Right atrium auricular region (tissue), 2 donors: ENCODE measurements at regions not wholly inside any gene's neighbourhood (a gene's known extent, or its start where the extent isn't known, plus 50 kb on each side); places are given as distances from the start of the nearest gene placed in this dataset.
"Not testable (repeated sequence)": the region's sequence is repeated elsewhere in the genome, so short reads cannot be mapped to it uniquely, and the experiment has no call there.

Experiments
- DNase-seq: peaks from one replicate; pipeline ENCODE4 v3.0.0-alpha.2; 2019; ENCODE audit warnings: low spot score
- H3K27ac ChIP-seq, 2 donors: fragments of 200-600 bp; sonication (generic); 1 replicate in 1 of 2; 2 replicates in 1 of 2; pipeline ENCODE4 v1.5.1; 2016 to 2019
- H3K27me3 ChIP-seq, 2 donors: fragments of 200-600 bp; sonication (generic); one replicate each; pipeline versions ENCODE4 v1.5.1 to v1.6.0; 2017 to 2019
- H3K36me3 ChIP-seq: fragments of 200-600 bp; sonication (generic); one replicate; pipeline ENCODE4 v1.5.1; 2016
- H3K4me1 ChIP-seq, 2 donors: fragments of 200-600 bp; sonication (generic); one replicate each; pipeline versions ENCODE4 v1.5.1 to v1.6.0; 2017 to 2019
- H3K4me3 ChIP-seq, 2 donors: fragments of 200-600 bp; sonication (generic); 1 replicate in 1 of 2; 2 replicates in 1 of 2; pipeline ENCODE4 v1.5.1; 2017 to 2019; ENCODE audit warnings: mild to moderate bottlenecking in 1 of 2, moderate library complexity in 1 of 2
- H3K9me3 ChIP-seq, 2 donors: fragments of 200-600 bp; sonication (generic); one replicate each; pipeline ENCODE4 v1.5.1; 2019
- TF ChIP-seq, protein P1 (sequence below), 2 donors: fragments of 200-600 bp; sonication (generic); IDR thresholded peaks; one replicate each; pipeline ENCODE4 v1.5.1; 2019; ENCODE audit warnings: antibody characterized with exemption in 2 of 2

DNA sequence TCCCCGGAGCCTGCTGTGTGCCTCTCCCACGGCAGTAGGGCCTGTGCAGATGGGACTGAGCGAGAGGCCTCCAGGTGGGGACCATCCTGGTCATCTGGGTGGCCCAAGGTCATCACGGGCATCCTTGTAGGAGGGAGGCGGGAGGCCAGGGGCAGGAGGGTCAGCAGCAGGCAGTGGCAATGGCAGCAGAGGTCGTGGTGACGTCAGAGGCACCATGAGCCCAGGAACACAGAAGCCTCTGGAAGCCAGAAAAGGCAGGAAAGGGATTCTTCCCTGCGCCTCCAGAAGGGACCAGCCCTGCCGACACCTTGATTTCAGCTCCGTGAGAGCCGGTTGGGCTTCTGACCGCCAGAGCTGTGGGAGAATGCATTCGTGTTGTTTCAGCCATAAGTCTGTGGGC, 190.3 kb downstream of the BANP start:
- H3K27me3 ChIP-seq = no peaks in the 10 kb centered on the region
- H3K9me3 ChIP-seq = peaks cover 0 to 7% of the 10 kb centered on the region in 2 donors
- no peak overlapping the region for H3K27ac ChIP-seq
- H3K36me3 ChIP-seq = no peaks in the 10 kb centered on the region
- DNase-seq = no peak
- TF ChIP-seq, protein P1, sequence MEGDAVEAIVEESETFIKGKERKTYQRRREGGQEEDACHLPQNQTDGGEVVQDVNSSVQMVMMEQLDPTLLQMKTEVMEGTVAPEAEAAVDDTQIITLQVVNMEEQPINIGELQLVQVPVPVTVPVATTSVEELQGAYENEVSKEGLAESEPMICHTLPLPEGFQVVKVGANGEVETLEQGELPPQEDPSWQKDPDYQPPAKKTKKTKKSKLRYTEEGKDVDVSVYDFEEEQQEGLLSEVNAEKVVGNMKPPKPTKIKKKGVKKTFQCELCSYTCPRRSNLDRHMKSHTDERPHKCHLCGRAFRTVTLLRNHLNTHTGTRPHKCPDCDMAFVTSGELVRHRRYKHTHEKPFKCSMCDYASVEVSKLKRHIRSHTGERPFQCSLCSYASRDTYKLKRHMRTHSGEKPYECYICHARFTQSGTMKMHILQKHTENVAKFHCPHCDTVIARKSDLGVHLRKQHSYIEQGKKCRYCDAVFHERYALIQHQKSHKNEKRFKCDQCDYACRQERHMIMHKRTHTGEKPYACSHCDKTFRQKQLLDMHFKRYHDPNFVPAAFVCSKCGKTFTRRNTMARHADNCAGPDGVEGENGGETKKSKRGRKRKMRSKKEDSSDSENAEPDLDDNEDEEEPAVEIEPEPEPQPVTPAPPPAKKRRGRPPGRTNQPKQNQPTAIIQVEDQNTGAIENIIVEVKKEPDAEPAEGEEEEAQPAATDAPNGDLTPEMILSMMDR (IDR thresholded peaks at IDR 0.05) = no peak
- H3K4me1 ChIP-seq = peaks cover 0 to 4% of the 10 kb centered on the region in 2 donors
- H3K4me3 ChIP-seq = no peak overlapping the region

DNA sequence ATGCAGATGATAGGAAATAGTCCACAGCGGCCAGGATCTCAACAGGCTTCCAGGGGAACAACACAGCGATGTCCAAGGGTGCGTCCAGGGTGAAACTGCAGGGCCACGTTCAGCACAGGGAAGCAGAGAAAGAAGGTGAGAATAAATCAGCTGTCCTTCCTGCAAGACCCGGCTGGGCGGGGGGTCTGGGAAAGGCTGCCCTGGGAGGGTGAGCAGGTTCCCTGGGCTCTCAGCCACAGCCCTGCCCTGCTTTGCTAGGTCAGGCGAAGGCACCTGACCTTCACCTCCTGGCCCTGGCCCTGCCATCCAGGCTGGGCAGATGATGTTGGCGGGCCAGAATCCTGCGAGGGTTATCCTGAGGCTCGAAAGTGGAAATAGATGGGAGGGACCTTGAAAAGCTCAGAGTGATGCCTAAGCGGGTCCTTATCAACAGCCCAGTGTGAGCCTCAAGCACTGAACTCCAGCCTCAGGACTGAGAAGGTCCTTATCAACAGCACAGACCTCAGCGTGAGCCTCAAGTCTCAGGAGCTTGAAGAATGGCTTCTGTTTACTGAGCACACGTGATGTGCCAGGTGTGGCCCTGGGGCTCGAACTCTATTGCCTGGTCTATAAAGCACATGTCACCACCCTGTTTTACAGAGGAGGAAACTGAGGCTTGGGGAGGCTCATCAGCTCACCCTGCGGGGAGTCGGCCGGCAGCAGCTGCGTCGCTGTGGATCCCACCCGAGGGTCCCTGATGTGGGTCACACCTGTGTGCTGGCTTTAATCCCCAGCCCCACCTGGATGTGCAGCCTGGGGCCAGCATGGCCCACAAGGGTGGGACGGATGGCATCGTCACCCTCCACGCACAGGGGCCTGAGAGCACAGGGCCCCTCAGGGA, 191.1 kb downstream of the BANP start:
- not testable (repeated sequence) for DNase-seq, H3K4me1 ChIP-seq, H3K27me3 ChIP-seq, H3K9me3 ChIP-seq, H3K36me3 ChIP-seq, H3K4me3 ChIP-seq
- H3K27ac ChIP-seq = peak overlapping the region; percentile 59 to 91

DNA sequence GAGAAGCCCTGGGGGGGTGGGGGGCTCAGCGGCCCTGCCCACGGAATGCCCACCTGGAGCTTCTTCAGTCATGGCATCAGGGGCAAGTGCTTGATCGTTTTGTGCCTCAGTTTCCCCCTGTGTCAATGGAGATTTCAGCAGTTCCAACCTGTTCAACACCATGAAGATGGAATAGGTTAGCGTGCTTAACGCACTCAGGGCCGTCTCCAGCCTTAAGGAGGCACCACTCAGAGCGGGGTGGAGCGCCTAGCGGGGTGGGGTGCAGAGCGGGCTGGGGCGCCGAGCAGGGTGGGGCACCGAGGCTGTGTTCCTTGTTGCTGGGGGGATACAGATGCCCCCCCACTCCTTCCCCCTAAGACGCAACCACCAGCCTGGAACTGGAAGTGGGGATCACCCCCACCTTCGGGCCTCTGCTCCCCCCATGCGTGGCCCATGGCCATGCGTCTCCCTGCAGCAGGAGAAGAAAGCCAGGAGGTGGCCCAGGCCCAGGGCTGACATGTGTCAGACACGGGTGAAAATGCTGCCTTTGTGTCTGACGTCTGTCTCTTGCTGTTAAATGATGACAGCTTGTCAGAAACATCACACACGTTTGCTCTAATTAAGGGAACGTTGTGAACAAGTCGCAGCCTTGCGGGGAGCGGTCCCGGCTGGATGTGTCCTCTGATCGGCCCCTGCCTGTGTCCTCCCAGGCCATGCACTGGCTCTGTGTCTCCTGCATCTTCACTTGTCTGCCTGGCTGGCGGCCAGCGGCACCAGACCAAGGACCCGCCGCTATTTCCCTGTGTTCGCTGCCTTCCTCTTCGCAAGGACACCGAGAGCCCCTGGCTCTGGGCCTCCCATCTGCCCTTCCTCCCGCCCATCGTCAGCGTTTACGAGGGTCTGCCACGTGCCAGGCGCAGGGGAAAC, 192.1 kb downstream of the BANP start:
- not testable (repeated sequence) for H3K27me3 ChIP-seq, H3K4me1 ChIP-seq, H3K36me3 ChIP-seq, H3K9me3 ChIP-seq, H3K4me3 ChIP-seq
- peak overlapping the region; percentile 81 to 91 for H3K27ac ChIP-seq
- peak; percentile 70 for DNase-seq

DNA sequence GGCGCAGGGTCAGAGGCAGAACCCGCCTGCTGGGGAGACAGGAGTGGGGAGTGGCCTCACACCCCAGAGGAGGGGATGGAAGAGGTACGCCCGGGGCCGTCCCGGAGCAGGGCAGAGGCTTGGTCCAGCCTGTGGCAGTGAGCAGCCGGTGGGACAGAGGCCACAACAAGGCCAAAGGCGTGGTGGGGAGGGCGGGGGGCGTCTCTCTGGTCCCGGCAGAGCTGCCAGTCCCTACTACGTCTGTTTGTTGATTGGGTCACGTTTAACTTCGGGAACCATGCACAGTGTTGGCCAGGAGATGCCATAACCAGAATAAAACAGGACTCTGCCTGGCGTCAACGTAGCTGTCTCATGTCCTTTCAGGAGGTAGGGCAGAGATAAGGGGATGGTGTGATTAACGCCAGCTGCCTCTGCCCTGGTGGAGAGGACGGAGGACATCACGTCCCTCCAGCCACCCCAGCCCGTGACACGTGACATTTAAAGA, 192.8 kb downstream of the BANP start:
- Histone ChIP-seq H3K27ac (peak overlapping the region; percentile 81 to 91), H3K4me1 (peaks cover 0 to 4% of the 10 kb centered on the region in 2 donors), H3K27me3 (no peaks in the 10 kb centered on the region), H3K9me3 (peaks cover 0 to 1% of the 10 kb centered on the region in 2 donors), H3K4me3 (no peak overlapping the region), H3K36me3 (no peaks in the 10 kb centered on the region)
- DNase-seq = peak; percentile 76
- TF ChIP-seq, protein P1 (IDR thresholded peaks at IDR 0.05) = no peak

DNA sequence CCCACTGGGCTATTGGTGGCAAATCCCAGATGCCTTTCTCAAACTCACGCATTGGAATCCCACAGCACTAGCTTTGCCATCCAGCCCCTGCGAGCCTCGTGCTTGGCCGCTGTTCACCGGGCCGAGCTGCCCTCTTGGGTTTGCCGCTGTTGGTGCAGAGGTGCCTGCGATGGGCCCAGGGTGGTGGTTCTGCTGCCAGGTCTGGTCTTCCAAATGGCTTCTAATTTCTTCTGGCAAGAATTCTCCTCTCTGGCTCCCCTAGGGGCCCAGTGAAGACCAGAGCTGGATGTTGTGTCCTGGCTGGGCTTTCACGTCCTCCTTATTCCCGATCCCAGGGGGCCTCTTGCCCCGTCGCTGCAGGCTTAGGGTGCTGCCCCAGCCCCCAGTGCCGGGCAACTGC, 194.1 kb downstream of the BANP start:
- H3K4me1 ChIP-seq, H3K27me3 ChIP-seq, H3K4me3 ChIP-seq, DNase-seq, H3K36me3 ChIP-seq, H3K9me3 ChIP-seq: not testable (repeated sequence)
- H3K27ac ChIP-seq = peak overlapping the region; percentile 26 to 91

DNA sequence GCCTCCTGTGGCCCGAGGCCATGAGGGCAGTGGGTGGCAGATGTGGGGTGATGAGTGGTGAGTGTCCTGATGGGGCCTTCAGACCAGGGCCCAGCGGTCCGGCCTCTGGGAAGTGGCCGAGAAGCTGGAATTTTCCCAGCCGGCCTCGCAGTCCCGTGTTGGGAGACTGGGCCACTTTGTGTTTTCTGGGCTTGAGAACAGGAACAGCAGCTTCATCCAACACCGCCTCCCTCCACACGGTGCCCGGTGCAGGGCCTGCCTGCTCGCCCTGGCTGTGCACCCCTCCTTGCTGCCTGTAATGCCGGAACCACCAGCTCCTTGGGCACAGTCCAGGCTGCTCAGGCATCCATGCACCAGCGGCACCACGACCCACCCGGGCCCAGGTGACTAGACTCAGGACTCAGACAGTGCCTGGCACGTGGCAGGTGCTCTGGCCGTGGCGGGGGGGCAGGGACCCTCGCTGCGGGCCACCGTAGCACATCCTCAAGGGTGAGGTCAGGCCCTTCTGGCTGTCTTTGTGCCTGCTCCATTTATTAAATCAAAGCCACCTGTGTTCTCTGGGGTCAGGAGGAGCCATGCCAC, 194.7 kb downstream of the BANP start:
- peak overlapping the region in 1 of 2 donors; percentile 26 for H3K27ac ChIP-seq
- not testable (repeated sequence) for H3K4me3 ChIP-seq, H3K27me3 ChIP-seq, DNase-seq, H3K36me3 ChIP-seq, H3K4me1 ChIP-seq, H3K9me3 ChIP-seq

DNA sequence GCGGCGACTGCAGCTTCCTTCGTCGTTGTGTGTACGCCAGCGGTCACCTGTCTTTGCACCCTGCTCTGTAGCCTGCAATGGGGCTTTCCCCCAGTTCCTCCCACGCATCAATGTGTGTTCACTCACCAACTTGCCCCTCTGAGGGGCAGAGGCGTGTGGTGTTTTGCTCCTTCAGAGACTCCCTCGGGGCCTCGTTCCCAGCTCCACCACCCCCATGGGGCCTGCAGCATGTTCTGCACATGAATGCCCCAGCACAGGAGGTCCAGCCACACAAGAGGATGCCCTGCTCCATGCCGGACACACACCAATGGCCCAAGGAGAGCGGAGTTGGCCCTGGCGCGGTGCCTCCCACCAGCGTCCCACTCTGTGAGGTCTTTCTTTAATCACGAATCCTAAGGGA, 196.8 kb downstream of the BANP start:
- not testable (repeated sequence) for H3K27ac ChIP-seq, H3K4me3 ChIP-seq, H3K36me3 ChIP-seq, H3K27me3 ChIP-seq, H3K4me1 ChIP-seq, H3K9me3 ChIP-seq, DNase-seq

DNA sequence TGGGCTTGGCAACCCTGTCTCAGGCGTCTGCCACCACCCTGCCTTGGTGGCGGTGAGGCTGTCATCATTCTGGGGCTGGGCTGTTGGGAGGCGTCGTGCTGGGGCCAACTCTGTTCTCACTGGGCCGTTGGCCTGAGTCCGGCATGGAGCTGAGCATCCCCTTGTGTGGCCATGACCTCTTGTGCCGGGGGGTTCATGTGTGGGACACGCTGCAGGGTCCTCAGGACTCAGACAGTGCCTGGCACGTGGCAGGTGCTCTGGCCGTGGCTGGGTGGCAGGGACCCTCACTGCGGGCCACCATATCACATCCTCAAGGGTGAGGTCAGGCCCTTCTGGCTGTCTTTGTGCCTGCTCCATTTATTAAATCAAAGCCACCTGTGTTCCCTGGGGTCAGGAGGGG, 197.4 kb downstream of the BANP start:
- not testable (repeated sequence) for H3K9me3 ChIP-seq, DNase-seq, H3K27ac ChIP-seq, H3K4me1 ChIP-seq, H3K36me3 ChIP-seq, H3K4me3 ChIP-seq, H3K27me3 ChIP-seq

DNA sequence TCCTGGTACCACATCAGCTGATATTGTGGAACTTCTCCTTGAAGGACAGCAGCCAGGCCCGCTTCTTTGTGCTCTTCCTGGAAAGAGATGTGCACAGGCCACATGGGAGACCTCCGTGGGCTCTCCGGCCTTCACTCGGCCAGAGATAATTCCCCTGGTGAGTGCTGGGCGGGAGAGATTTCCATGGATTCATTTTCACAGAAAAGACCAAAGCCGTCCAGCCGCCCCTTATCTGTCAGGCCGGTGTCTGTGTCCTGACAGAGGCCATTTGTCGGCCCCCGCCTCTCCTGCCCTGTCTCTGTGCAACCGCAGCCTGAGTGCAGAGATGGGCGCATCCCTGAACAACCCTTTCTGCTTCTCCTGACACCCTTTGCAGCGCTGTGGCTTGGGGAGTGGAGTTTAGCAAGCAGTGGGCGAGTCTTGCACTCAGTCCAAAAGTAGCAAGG, 197.9 kb downstream of the BANP start:
- H3K4me3 ChIP-seq, H3K27me3 ChIP-seq, H3K27ac ChIP-seq, H3K4me1 ChIP-seq, DNase-seq, H3K36me3 ChIP-seq, H3K9me3 ChIP-seq: not testable (repeated sequence)

DNA sequence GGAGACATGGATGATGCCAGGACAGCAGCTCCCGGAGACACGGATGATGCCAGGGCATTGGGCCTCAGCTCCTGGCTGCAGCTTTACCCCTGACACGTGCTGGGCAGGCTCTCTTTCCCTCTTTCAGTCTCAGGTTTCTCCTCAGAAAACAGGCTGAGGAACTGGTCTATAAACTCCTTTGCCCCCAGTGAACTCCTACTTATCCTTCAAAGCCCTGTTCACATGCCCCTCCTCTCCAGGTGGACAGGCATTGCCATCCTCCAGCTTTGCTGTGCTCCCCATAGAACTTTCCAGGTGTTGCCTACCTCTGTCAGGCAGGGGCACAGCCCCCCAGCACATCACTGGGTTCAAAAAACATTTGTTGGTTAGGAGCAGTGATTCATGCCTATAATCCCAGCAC, 198.4 kb downstream of the BANP start:
- DNase-seq, H3K27ac ChIP-seq, H3K36me3 ChIP-seq, H3K27me3 ChIP-seq, H3K9me3 ChIP-seq, H3K4me3 ChIP-seq, H3K4me1 ChIP-seq: not testable (repeated sequence)

DNA sequence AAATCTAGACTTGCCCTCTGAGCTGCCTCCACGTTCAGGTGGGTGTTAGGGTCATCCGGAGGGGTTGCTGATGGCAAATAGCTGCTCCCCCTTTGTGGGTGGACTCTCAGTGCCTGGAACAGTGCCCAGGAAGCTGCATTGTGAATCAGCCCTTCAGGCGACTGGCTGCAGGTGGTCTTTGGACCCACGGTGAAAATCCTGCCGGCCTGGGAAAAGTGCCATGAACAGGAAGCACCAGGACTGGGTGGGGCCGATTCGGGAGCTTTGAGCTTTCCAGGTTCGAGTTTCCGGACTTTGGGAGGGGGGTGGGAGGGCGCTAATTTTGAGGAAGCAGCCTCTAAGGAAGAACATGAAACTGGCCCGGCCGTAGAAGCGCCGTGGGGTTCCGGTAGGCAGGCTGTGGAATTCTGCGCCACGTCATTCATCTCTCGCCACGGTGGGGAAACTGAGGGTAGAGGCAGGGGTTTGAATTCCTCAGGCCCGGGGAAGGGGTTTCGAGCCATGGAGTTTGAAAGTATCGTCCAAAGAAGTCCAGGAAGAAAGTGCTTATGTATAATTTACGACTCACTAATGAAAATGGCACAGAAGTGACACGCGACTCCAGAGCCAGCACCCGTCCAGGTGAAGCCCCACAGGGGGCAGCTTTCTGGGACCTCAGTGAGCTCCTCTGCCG, 199.4 kb downstream of the BANP start:
- not testable (repeated sequence) for H3K9me3 ChIP-seq, H3K4me3 ChIP-seq, DNase-seq, H3K27ac ChIP-seq, H3K27me3 ChIP-seq, H3K4me1 ChIP-seq, H3K36me3 ChIP-seq

DNA sequence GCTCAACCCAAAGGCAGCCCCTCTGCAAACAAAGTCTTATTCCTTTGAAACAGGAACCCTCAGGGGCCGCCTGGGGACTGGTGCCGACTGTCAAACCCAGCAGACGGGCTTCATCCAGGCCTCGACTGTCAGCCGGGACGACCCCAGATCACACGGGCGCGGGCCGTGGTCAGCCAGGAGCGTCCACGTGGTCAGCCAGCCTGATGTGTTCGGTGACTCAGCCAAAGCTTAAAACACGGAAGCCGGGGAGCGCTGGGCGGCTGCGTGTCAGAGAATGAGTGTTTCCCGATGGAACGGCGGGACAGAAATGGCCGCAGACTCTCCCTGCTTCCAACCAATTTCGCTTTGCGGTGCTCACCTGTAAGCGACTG, 199.9 kb downstream of the BANP start:
- H3K4me3 ChIP-seq, H3K36me3 ChIP-seq, H3K4me1 ChIP-seq, H3K27ac ChIP-seq, H3K27me3 ChIP-seq, DNase-seq, H3K9me3 ChIP-seq: not testable (repeated sequence)
